ENCODE measurements at regions not wholly inside any gene's neighbourhood (a gene's known extent, or its start where the extent isn't known, plus 50 kb on each side); places are given as distances from the start of the nearest gene placed in this dataset.

DNA sequence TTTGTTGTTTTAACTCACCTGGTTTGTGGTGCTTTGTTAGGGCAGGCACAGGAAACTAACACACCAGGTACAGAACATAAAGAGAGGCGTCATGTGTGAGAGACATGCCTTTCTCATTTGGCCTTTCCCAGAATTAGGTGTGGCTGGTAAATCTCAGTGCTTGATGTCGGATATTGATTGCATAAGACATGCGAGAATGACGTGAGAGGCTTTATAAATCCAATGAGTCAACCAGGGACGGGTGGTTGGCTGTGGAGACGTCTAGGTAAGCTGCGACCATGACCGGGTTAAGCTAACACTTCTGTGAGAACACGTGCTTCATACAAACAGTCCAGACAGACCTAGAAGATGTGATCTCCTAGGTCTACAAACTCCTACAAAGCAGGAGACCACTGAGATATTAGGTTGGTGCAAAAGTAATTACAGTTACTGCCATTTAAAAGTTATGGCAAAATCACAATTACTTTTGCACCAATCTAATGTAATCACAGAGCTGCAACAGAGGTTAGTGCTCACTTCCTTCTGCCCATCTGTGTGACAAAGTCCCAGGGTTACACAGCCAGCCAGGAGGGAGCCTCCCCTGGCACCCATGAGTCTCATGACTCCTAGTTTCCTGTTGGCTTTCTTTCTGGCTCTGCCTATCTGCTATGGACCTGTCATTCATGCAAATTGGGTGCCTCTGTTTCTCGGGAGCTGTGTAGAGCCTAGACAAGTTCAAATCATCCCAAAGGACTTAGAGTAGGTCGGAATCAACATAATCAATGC is 98.9 kb upstream of the ATP8B1 start (continued):
- TF ChIP-seq, protein P1, sequence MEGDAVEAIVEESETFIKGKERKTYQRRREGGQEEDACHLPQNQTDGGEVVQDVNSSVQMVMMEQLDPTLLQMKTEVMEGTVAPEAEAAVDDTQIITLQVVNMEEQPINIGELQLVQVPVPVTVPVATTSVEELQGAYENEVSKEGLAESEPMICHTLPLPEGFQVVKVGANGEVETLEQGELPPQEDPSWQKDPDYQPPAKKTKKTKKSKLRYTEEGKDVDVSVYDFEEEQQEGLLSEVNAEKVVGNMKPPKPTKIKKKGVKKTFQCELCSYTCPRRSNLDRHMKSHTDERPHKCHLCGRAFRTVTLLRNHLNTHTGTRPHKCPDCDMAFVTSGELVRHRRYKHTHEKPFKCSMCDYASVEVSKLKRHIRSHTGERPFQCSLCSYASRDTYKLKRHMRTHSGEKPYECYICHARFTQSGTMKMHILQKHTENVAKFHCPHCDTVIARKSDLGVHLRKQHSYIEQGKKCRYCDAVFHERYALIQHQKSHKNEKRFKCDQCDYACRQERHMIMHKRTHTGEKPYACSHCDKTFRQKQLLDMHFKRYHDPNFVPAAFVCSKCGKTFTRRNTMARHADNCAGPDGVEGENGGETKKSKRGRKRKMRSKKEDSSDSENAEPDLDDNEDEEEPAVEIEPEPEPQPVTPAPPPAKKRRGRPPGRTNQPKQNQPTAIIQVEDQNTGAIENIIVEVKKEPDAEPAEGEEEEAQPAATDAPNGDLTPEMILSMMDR (conservative IDR thresholded peaks at IDR 0.05; ENCODE audit: low read depth in 2 of 2), result no peak
- TF ChIP-seq JUNB (IDR thresholded peaks at IDR 0.05; ENCODE audit: unreplicated experiment) (no peak), ZNF331 (CRISPR knock-in tag; IDR thresholded peaks at IDR 0.05; ENCODE audit: low read depth) (no peak), POLR2AphosphoS5 (IDR thresholded peaks at IDR 0.05; ENCODE audit: low read depth) (no peak), ZNF114 (CRISPR knock-in tag; IDR thresholded peaks at IDR 0.05) (no peak)
- TF ChIP-seq, protein P2, sequence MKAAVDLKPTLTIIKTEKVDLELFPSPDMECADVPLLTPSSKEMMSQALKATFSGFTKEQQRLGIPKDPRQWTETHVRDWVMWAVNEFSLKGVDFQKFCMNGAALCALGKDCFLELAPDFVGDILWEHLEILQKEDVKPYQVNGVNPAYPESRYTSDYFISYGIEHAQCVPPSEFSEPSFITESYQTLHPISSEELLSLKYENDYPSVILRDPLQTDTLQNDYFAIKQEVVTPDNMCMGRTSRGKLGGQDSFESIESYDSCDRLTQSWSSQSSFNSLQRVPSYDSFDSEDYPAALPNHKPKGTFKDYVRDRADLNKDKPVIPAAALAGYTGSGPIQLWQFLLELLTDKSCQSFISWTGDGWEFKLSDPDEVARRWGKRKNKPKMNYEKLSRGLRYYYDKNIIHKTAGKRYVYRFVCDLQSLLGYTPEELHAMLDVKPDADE (IDR thresholded peaks at IDR 0.05), result no peak
- TF ChIP-seq, protein P3, sequence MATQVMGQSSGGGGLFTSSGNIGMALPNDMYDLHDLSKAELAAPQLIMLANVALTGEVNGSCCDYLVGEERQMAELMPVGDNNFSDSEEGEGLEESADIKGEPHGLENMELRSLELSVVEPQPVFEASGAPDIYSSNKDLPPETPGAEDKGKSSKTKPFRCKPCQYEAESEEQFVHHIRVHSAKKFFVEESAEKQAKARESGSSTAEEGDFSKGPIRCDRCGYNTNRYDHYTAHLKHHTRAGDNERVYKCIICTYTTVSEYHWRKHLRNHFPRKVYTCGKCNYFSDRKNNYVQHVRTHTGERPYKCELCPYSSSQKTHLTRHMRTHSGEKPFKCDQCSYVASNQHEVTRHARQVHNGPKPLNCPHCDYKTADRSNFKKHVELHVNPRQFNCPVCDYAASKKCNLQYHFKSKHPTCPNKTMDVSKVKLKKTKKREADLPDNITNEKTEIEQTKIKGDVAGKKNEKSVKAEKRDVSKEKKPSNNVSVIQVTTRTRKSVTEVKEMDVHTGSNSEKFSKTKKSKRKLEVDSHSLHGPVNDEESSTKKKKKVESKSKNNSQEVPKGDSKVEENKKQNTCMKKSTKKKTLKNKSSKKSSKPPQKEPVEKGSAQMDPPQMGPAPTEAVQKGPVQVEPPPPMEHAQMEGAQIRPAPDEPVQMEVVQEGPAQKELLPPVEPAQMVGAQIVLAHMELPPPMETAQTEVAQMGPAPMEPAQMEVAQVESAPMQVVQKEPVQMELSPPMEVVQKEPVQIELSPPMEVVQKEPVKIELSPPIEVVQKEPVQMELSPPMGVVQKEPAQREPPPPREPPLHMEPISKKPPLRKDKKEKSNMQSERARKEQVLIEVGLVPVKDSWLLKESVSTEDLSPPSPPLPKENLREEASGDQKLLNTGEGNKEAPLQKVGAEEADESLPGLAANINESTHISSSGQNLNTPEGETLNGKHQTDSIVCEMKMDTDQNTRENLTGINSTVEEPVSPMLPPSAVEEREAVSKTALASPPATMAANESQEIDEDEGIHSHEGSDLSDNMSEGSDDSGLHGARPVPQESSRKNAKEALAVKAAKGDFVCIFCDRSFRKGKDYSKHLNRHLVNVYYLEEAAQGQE (IDR thresholded peaks at IDR 0.05; ENCODE audit: unreplicated experiment), result no peak

DNA sequence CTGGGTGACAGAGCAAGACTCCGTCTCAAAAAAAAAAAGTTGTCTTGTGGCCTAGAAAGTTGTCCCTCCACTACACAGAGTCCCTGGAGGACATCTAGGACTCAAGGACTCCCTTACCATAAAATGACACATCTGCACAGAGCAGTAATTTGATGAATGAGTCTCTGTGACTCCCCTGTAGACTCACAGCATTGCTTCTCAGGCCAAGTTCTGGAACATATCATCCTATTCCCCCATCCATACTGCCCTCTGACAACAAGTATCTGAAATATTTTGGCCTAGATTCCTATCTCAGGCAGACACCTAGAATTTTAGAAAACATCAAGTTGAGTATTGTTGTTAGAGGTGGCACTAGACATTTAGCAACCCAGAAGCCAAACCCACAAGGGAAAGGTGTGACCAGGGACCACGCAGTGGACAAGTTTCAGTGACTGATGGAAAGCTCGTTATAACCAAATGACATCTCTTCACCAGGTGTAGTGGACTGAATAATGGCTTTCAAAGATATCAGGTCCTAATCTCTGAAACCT is 97.9 kb upstream of the ATP8B1 start:
- H3K27me3 ChIP-seq (ENCODE audit: insufficient read depth), result no peaks in the 10 kb centered on the region
- no peaks in the 10 kb centered on the region for H3K9me2 ChIP-seq (ENCODE audit: insufficient read depth)
- Mint-ChIP-seq H3K9me3 (no peaks in the 10 kb centered on the region), H3K27ac (no peak overlapping the region), H3K36me3 (ENCODE audit: low read depth) (no peaks in the 10 kb centered on the region), H3K27me3 (ENCODE audit: insufficient read depth, low read depth, poor library complexity) (no peaks in the 10 kb centered on the region), H3K4me1 (no peaks in the 10 kb centered on the region; the same call in 2 of the 3 replicates), H3K4me3 (no peak overlapping the region)
- H3F3A ChIP-seq (replicated peaks; ENCODE audit: low read depth), result no peaks in the 10 kb centered on the region
- DNase-seq (ENCODE audit: low spot score), result no peak
- no peak for ATAC-seq
- H3K4me2 ChIP-seq, result no peak overlapping the region
- H3K36me3 ChIP-seq (ENCODE audit: insufficient read depth), result no peaks in the 10 kb centered on the region
- no peak overlapping the region for H3K4me3 ChIP-seq
- no peak overlapping the region for H2AFZ ChIP-seq
- H3K4me1 ChIP-seq (ENCODE audit: insufficient read depth), result no peaks in the 10 kb centered on the region
- no peaks in the 10 kb centered on the region for H3K79me2 ChIP-seq (replicated peaks; ENCODE audit: insufficient read depth)
- H4K20me1 ChIP-seq (replicated peaks; ENCODE audit: insufficient read depth), result no peaks in the 10 kb centered on the region
- no peak overlapping the region for H3K27ac ChIP-seq (ENCODE audit: low read depth)
- TF ChIP-seq, protein P4, sequence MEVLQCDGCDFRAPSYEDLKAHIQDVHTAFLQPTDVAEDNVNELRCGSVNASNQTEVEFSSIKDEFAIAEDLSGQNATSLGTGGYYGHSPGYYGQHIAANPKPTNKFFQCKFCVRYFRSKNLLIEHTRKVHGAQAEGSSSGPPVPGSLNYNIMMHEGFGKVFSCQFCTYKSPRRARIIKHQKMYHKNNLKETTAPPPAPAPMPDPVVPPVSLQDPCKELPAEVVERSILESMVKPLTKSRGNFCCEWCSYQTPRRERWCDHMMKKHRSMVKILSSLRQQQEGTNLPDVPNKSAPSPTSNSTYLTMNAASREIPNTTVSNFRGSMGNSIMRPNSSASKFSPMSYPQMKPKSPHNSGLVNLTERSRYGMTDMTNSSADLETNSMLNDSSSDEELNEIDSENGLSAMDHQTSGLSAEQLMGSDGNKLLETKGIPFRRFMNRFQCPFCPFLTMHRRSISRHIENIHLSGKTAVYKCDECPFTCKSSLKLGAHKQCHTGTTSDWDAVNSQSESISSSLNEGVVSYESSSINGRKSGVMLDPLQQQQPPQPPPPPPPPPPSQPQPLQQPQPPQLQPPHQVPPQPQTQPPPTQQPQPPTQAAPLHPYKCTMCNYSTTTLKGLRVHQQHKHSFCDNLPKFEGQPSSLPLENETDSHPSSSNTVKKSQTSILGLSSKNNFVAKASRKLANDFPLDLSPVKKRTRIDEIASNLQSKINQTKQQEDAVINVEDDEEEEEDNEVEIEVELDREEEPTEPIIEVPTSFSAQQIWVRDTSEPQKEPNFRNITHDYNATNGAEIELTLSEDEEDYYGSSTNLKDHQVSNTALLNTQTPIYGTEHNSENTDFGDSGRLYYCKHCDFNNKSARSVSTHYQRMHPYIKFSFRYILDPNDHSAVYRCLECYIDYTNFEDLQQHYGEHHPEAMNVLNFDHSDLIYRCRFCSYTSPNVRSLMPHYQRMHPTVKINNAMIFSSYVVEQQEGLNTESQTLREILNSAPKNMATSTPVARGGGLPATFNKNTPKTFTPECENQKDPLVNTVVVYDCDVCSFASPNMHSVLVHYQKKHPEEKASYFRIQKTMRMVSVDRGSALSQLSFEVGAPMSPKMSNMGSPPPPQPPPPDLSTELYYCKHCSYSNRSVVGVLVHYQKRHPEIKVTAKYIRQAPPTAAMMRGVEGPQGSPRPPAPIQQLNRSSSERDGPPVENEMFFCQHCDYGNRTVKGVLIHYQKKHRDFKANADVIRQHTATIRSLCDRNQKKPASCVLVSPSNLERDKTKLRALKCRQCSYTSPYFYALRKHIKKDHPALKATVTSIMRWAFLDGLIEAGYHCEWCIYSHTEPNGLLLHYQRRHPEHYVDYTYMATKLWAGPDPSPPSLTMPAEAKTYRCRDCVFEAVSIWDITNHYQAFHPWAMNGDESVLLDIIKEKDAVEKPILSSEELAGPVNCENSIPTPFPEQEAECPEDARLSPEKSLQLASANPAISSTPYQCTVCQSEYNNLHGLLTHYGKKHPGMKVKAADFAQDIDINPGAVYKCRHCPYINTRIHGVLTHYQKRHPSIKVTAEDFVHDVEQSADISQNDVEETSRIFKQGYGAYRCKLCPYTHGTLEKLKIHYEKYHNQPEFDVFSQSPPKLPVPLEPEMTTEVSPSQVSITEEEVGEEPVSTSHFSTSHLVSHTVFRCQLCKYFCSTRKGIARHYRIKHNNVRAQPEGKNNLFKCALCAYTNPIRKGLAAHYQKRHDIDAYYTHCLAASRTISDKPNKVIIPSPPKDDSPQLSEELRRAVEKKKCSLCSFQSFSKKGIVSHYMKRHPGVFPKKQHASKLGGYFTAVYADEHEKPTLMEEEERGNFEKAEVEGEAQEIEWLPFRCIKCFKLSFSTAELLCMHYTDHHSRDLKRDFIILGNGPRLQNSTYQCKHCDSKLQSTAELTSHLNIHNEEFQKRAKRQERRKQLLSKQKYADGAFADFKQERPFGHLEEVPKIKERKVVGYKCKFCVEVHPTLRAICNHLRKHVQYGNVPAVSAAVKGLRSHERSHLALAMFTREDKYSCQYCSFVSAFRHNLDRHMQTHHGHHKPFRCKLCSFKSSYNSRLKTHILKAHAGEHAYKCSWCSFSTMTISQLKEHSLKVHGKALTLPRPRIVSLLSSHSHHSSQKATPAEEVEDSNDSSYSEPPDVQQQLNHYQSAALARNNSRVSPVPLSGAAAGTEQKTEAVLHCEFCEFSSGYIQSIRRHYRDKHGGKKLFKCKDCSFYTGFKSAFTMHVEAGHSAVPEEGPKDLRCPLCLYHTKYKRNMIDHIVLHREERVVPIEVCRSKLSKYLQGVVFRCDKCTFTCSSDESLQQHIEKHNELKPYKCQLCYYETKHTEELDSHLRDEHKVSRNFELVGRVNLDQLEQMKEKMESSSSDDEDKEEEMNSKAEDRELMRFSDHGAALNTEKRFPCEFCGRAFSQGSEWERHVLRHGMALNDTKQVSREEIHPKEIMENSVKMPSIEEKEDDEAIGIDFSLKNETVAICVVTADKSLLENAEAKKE (CRISPR knock-in tag; IDR thresholded peaks at IDR 0.05), result no peak
- TF ChIP-seq ZNF331 (CRISPR knock-in tag; IDR thresholded peaks at IDR 0.05; ENCODE audit: low read depth) (no peak), STAT1 (IDR thresholded peaks at IDR 0.05; ENCODE audit: unreplicated experiment) (no peak), POLR2AphosphoS5 (IDR thresholded peaks at IDR 0.05; ENCODE audit: low read depth) (no peak)
